ENCODE measurements at regions not wholly inside any gene's neighbourhood (a gene's known extent, or its start where the extent isn't known, plus 50 kb on each side); places are given as distances from the start of the nearest gene placed in this dataset.

DNA sequence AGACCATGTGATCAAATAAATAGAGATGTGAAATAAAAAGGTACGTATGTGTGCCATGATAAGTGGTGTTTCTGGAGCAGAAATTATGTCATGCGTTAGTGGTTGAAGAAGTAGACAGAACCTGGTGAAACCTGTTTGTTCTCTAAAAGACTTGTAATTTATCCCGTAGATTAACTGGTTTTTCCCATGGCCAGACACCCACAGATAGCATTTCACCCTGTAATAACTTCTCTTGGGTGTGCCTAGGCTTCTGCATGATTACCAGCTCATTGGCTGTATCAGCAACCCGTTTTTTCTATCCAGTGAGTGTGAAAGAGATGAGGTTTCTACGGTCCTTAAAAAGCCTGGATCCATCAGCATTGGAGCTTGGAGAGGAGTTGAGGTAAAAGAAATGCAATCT lies 471.3 kb downstream of the NPIPA7 start:
- intact Hi-C loops (cut with micrococcal nuclease) = no loop called here
- CTCF ChIA-PET = no interaction called here
- no peak overlapping the region for H3K27ac Mint-ChIP-seq
- H3K4me1 Mint-ChIP-seq (ENCODE audit: low read depth) = no peaks in the 10 kb centered on the region
- peaks cover 1% of the 10 kb centered on the region for H3K9me3 Mint-ChIP-seq
- peaks cover 1% of the 10 kb centered on the region for H3K36me3 Mint-ChIP-seq (ENCODE audit: low read depth)
- H3K27me3 Mint-ChIP-seq (ENCODE audit: low read depth) = peaks cover 16% of the 10 kb centered on the region
- no peak for DNase-seq
- H3K4me3 Mint-ChIP-seq = no peak overlapping the region

DNA sequence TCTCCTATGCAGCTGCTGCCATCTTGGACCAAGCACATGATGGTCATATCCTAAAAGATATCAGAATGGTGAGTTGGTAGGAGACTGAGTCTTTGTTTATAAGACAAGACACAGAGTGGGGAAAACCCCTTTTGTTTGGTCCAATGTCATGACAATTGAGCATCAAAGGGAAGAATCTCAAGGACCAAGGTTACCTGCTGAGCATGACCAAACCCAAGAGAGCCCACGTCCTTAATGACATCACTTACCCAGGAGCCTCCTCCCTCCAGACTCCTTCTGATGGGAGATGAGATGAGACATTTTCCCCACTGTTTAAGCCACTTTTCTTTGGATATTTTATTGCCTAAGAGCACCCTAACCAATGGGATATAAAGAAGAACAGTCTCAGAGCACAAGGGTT lies 478.1 kb downstream of the NPIPA7 start:
- H3K9me3 Mint-ChIP-seq = no peaks in the 10 kb centered on the region
- H3K4me3 Mint-ChIP-seq = no peak overlapping the region
- H3K4me1 Mint-ChIP-seq (ENCODE audit: low read depth) = no peaks in the 10 kb centered on the region
- H3K36me3 Mint-ChIP-seq (ENCODE audit: low read depth) = no peaks in the 10 kb centered on the region
- intact Hi-C loops (cut with micrococcal nuclease) = no loop called here
- CTCF ChIA-PET = no interaction called here
- no peak overlapping the region for H3K27ac Mint-ChIP-seq
- H3K27me3 Mint-ChIP-seq (ENCODE audit: low read depth) = peaks cover 12% of the 10 kb centered on the region
- no peak for DNase-seq

DNA sequence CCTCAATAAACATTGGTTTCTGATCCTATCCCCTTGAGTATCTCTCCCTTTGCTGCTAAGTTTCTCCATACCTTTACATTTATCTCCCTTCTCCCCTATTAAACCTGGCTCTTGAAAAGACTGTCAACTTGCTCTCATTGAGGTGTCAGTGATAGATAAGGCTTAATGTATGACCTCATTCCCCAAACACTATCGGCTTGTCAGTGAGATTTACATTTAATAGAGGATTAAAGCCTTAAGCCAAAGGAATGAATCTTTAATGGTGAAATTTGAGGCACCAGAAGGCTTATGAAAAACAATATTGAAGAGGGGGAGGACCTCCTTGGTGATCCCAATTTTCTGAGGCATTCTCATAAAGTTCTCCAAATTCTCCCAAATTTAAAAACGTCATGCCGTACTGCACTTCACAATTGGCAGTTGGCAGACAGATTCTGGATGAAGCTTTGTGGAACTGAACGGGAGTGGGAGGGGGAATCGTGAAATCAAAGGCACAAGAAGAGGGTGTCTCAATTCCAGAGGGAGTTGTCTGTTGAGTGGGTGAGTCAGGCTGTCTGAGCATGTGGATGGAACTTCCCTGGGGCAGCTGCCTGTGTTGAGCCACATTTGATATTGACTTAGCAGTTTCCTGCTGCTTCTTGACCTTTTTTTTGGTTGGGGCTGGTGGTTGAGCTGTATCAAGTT lies 478.8 kb downstream of the NPIPA7 start:
- Mint-ChIP-seq H3K4me3 (no peak overlapping the region), H3K9me3 (no peaks in the 10 kb centered on the region), H3K27ac (no peak overlapping the region), H3K27me3 (ENCODE audit: low read depth) (peaks cover 12% of the 10 kb centered on the region), H3K36me3 (ENCODE audit: low read depth) (no peaks in the 10 kb centered on the region), H3K4me1 (ENCODE audit: low read depth) (no peaks in the 10 kb centered on the region)
- no peak for DNase-seq
- CTCF ChIA-PET = interaction anchor here (0.7 kb wide), 1 partner anchor 718 kb away, joined by 3 read pairs; no protein-coding TSS in a partner anchor
- intact Hi-C loops (cut with micrococcal nuclease) = no loop called here

DNA sequence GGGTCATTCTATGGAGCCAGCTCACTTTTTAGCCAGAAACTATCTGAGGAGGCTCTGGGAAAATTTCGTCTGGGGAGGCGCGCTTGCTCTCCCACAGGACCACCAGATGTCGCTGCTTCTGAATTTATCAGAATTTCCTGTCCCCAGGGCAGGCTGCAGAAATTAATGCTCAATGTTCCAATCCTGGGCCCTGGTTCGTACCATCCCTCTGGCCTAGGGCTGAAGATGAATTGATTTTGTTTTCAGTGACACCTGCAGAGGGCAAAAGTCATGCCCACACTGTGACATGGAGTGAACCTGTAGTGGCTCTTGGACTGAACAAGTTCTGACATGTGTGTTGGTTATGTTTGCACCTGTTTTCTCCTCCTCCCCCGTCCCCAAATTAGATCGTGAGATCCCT lies 482.6 kb downstream of the NPIPA7 start:
- intact Hi-C loops (cut with micrococcal nuclease) = loop anchor here (5.0 kb wide), 2 partner anchors 606 to 716 kb away; no protein-coding TSS in a partner anchor
- DNase-seq = peak; percentile 73
- peak overlapping the region; percentile 10 for H3K27ac Mint-ChIP-seq
- CTCF ChIA-PET = interaction anchor here (0.6 to 1.5 kb wide), 4 partner anchors 18 to 717 kb away, joined by 3 to 5 read pairs (median 3); no protein-coding TSS in a partner anchor
- H3K4me3 Mint-ChIP-seq = no peak overlapping the region
- H3K4me1 Mint-ChIP-seq (ENCODE audit: low read depth) = no peaks in the 10 kb centered on the region
- H3K9me3 Mint-ChIP-seq = no peaks in the 10 kb centered on the region
- no peaks in the 10 kb centered on the region for H3K36me3 Mint-ChIP-seq (ENCODE audit: low read depth)
- peaks cover 8% of the 10 kb centered on the region for H3K27me3 Mint-ChIP-seq (ENCODE audit: low read depth)

DNA sequence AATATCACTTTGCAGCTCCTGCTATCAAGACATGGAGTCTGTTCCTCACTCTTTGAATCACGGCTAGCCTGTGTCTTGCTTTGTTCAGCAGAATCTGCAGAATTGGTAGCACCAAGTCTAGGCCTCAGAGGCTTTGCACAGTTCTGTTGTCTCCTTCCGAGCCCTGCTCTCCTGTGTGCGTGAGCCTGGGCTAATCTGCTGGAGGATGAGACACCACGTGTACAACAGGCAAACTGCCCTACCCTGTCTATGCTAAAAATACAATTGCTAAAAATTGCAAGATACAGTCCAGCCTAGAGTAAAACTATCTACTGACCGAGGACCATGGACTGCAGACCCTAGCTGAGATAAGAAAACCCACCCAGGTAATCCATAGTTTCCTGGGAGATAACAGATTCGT lies 484.7 kb downstream of the NPIPA7 start:
- Mint-ChIP-seq H3K27ac (no peak overlapping the region), H3K4me3 (no peak overlapping the region), H3K27me3 (ENCODE audit: low read depth) (peaks cover 6% of the 10 kb centered on the region), H3K4me1 (ENCODE audit: low read depth) (no peaks in the 10 kb centered on the region), H3K36me3 (ENCODE audit: low read depth) (no peaks in the 10 kb centered on the region), H3K9me3 (no peaks in the 10 kb centered on the region)
- CTCF ChIA-PET = interaction anchor here (0.6 to 0.9 kb wide), 3 partner anchors 37 to 604 kb away, joined by 3 read pairs; no protein-coding TSS in a partner anchor
- intact Hi-C loops (cut with micrococcal nuclease) = loop anchor here (5.0 kb wide), 2 partner anchors 604 to 714 kb away; no protein-coding TSS in a partner anchor
- no peak for DNase-seq

GRCh38 chr16:16864536-16864935 lies 485.6 kb downstream of the NPIPA7 start:
- Mint-ChIP-seq H3K9me3 (no peaks in the 10 kb centered on the region), H3K27ac (no peak overlapping the region), H3K4me1 (ENCODE audit: low read depth) (no peaks in the 10 kb centered on the region), H3K4me3 (no peak overlapping the region), H3K27me3 (ENCODE audit: low read depth) (peaks cover 10% of the 10 kb centered on the region), H3K36me3 (ENCODE audit: low read depth) (no peaks in the 10 kb centered on the region)
- DNase-seq = no peak
- CTCF ChIA-PET = interaction anchor here (0.9 kb wide), 1 partner anchor 603 kb away, joined by 3 read pairs; no protein-coding TSS in a partner anchor
- intact Hi-C loops (cut with micrococcal nuclease) = loop anchor here (5.0 kb wide), 2 partner anchors 603 to 713 kb away; no protein-coding TSS in a partner anchor

DNA sequence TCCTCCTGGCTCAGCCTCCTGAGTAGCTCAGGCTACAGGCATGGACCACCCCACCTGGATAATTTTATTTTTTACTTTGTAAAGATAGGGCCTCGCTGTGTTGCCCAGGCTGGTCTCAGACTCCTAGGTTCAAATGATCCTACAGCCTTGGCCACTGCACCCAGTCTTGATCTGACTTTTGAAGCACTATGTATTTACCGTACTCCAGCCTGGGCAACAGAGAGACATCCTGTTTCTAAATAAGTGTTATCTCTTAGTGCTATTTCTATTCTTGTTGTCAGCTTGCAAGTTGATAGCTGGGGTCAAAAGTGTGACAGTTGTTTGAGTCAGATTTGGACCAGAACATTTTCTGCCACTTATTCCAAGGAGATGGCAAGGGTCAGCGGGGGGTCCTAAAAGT lies 486.4 kb downstream of the NPIPA7 start:
- no peak for DNase-seq

DNA sequence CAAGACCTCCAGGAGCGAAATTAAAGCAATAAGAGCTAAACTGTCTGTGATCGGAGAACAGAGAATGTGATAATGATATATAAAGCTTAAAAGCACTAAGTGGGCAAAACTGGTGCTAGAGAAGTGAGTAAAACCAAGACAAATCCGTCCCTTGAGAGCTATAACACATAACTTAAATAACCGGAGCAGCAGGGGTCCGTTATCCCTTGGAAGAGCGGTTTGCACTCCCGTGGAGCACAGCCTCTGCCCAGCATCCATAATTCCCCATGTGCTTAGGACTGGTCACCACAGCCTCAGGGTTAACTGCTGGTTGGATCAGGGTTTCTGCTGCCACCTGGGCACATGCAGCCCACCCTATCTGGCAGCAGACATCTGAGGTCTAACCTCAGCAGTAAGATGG lies 489.0 kb downstream of the NPIPA7 start:
- intact Hi-C loops (cut with micrococcal nuclease) = no loop called here
- CTCF ChIA-PET = no interaction called here
- no peaks in the 10 kb centered on the region for H3K36me3 Mint-ChIP-seq (ENCODE audit: low read depth)
- no peak overlapping the region for H3K27ac Mint-ChIP-seq
- H3K4me3 Mint-ChIP-seq = no peak overlapping the region
- no peaks in the 10 kb centered on the region for H3K9me3 Mint-ChIP-seq
- H3K27me3 Mint-ChIP-seq (ENCODE audit: low read depth) = peaks cover 25% of the 10 kb centered on the region
- H3K4me1 Mint-ChIP-seq (ENCODE audit: low read depth) = no peaks in the 10 kb centered on the region
- DNase-seq = no peak

More for the DNA sequence above, 486.4 kb downstream of the NPIPA7 start:
- Mint-ChIP-seq H3K9me3 (no peaks in the 10 kb centered on the region), H3K27ac (no peak overlapping the region), H3K27me3 (ENCODE audit: low read depth) (peaks cover 16% of the 10 kb centered on the region), H3K4me1 (ENCODE audit: low read depth) (no peaks in the 10 kb centered on the region), H3K36me3 (ENCODE audit: low read depth) (no peaks in the 10 kb centered on the region), H3K4me3 (no peak overlapping the region)
- CTCF ChIA-PET = no interaction called here
- intact Hi-C loops (cut with micrococcal nuclease) = no loop called here

DNA sequence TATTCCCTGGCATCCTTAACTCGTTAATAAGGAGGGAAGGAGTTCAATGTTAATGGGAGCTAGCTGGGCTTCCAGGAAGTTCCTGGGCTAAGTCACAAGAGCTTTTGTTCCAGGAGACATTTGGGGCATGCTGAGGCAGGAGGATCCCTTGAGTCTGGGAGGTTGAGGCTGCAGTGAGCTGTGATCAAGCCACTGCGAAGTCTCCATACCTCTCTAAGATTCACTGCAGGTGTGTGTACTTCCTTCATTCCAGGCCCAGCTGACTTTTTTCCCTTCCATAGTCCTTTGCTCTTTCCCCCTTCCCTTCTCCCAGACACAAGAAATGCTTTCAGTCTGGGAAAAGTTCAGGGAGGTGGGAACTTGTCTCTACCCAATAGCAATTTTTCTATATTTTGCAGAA lies 489.8 kb downstream of the NPIPA7 start:
- DNase-seq = no peak
- Mint-ChIP-seq H3K4me3 (no peak overlapping the region), H3K9me3 (no peaks in the 10 kb centered on the region), H3K27ac (no peak overlapping the region), H3K4me1 (ENCODE audit: low read depth) (no peaks in the 10 kb centered on the region), H3K36me3 (ENCODE audit: low read depth) (no peaks in the 10 kb centered on the region), H3K27me3 (ENCODE audit: low read depth) (peaks cover 25% of the 10 kb centered on the region)
- CTCF ChIA-PET = no interaction called here
- intact Hi-C loops (cut with micrococcal nuclease) = no loop called here

GRCh38 chr16:16869746-16870145 lies 490.8 kb downstream of the NPIPA7 start:
- intact Hi-C loops (cut with micrococcal nuclease) = no loop called here
- H3K4me1 Mint-ChIP-seq (ENCODE audit: low read depth) = no peaks in the 10 kb centered on the region

DNA sequence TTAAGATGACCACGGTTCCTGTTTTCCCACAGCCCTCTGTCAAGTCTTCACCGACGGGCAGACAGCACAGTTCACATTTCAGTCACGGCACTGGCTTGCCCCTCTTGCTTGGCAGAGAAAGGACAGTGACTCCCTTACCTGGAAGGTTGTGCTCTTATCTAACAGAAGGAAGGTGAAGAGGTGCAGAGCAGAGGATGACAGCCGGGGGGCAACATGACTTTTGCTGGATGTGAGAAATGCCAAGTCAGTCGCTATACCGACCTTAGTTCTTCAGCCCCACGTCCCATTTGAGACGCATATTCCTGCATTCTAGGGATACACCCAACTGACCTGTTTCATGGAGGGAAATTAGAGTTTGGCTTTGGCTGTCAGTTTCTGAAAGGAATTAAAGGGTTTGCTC lies 492.3 kb downstream of the NPIPA7 start:
- DNase-seq = no peak
- Mint-ChIP-seq H3K4me1 (ENCODE audit: low read depth) (no peaks in the 10 kb centered on the region), H3K27me3 (ENCODE audit: low read depth) (peaks cover 25% of the 10 kb centered on the region), H3K4me3 (no peak overlapping the region), H3K36me3 (ENCODE audit: low read depth) (no peaks in the 10 kb centered on the region), H3K9me3 (no peaks in the 10 kb centered on the region), H3K27ac (no peak overlapping the region)
- intact Hi-C loops (cut with micrococcal nuclease) = no loop called here
- CTCF ChIA-PET = no interaction called here

More at GRCh38 chr16:16869746-16870145, 490.8 kb downstream of the NPIPA7 start:
- Mint-ChIP-seq H3K4me3 (no peak overlapping the region), H3K9me3 (no peaks in the 10 kb centered on the region), H3K36me3 (ENCODE audit: low read depth) (no peaks in the 10 kb centered on the region), H3K27me3 (ENCODE audit: low read depth) (peaks cover 25% of the 10 kb centered on the region), H3K27ac (no peak overlapping the region)
- CTCF ChIA-PET = no interaction called here
- no peak for DNase-seq

GRCh38 chr16:16877061-16877460 lies 498.1 kb downstream of the NPIPA7 start:
- H3K27ac Mint-ChIP-seq = no peak overlapping the region

DNA sequence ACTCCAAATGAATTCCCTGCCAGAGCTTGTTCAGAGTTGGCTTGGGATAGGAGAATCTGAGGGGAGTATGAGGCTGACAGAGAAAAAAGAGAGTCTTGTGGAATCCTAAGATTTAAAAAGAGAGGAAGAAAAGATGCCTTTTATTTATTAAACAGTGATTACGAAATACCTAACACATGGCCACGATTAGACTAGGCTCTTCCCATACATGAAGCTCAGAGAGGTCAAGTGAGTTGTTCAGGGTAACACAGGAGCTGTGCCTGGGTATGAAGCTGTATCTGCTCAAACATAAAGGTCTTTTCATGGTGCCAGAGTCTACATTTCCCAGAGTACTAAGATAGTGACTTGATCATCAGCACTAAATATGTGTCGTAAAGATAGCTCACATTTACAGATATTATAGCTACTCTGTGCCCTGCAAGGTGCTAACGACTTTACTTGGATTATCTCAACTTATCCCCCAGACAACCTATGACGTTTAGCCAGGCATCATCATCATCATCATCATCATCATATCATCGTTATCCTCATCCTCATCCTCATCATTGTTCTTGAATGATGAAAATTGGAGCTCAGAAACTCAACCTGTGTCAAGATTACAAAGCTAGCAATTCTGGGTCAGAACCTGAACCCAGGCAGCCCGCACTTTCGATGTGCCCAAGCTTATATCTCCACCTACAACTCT lies 500.8 kb downstream of the NPIPA7 start:
- H3K36me3 Mint-ChIP-seq (ENCODE audit: low read depth) = no peaks in the 10 kb centered on the region
- no peak for DNase-seq
- H3K27me3 Mint-ChIP-seq (ENCODE audit: low read depth) = peaks cover 5% of the 10 kb centered on the region
- H3K9me3 Mint-ChIP-seq = no peaks in the 10 kb centered on the region
- H3K4me3 Mint-ChIP-seq = no peak overlapping the region
- H3K4me1 Mint-ChIP-seq (ENCODE audit: low read depth) = no peaks in the 10 kb centered on the region
- no peak overlapping the region for H3K27ac Mint-ChIP-seq
- intact Hi-C loops (cut with micrococcal nuclease) = no loop called here
- CTCF ChIA-PET = interaction anchor here (1.4 kb wide), 1 partner anchor 17 kb away, joined by 3 read pairs; no protein-coding TSS in a partner anchor

More at GRCh38 chr16:16877061-16877460, 498.1 kb downstream of the NPIPA7 start:
- no peak for DNase-seq
- H3K36me3 Mint-ChIP-seq (ENCODE audit: low read depth) = no peaks in the 10 kb centered on the region
- intact Hi-C loops (cut with micrococcal nuclease) = no loop called here
- no peaks in the 10 kb centered on the region for H3K9me3 Mint-ChIP-seq
- H3K4me3 Mint-ChIP-seq = no peak overlapping the region
- no peaks in the 10 kb centered on the region for H3K4me1 Mint-ChIP-seq (ENCODE audit: low read depth)
- CTCF ChIA-PET = no interaction called here
- peaks cover 11% of the 10 kb centered on the region for H3K27me3 Mint-ChIP-seq (ENCODE audit: low read depth)
